Urothelium cell line (cell line): ENCODE measurements at regions not wholly inside any gene's neighbourhood (a gene's known extent, or its start where the extent isn't known, plus 50 kb on each side); places are given as distances from the start of the nearest gene placed in this dataset.

Experiments
- DNase-seq: peaks from one replicate; pipeline ENCODE4 v3.0.0; 2011; ENCODE audit warnings: low spot score, mixed read lengths
- FAIRE-seq: peaks from 2 replicates; lab custom pipeline; 2011; peaks lifted over from hg19 to GRCh38; lab: Jason Lieb, UNC

- no peak for FAIRE-seq
Measured at GRCh38 chr11:133787379-133788141, 57.8 kb downstream of the SPATA19 start.

GRCh38 chr11:133785795-133786340, 59.4 kb downstream of the SPATA19 start:
- no peak for DNase-seq
- no peak for FAIRE-seq

More at GRCh38 chr11:133787379-133788141, 57.8 kb downstream of the SPATA19 start:
- peak; percentile 78 for DNase-seq

DNA sequence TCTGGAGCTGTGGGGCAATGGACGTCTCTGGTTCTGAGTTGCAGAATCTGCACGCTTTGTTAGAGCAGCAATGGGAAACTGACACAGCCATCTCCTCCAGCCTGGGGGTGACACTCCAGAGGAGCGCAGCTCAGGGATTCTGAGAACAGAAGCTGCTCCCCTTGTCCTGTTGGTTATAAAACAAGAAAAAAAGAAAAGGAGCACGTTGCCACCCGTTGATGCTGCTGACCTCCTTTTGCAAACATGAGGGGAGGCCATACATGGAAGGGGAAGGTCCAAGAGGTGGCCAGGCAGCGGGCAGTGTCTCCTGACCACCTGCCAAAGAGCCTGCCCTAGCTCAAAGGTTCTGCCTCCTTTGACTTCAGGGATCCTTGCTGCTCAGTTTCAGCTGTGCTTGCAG, 61.0 kb downstream of the SPATA19 start:
- DNase-seq (no peak), FAIRE-seq (no peak)

DNA sequence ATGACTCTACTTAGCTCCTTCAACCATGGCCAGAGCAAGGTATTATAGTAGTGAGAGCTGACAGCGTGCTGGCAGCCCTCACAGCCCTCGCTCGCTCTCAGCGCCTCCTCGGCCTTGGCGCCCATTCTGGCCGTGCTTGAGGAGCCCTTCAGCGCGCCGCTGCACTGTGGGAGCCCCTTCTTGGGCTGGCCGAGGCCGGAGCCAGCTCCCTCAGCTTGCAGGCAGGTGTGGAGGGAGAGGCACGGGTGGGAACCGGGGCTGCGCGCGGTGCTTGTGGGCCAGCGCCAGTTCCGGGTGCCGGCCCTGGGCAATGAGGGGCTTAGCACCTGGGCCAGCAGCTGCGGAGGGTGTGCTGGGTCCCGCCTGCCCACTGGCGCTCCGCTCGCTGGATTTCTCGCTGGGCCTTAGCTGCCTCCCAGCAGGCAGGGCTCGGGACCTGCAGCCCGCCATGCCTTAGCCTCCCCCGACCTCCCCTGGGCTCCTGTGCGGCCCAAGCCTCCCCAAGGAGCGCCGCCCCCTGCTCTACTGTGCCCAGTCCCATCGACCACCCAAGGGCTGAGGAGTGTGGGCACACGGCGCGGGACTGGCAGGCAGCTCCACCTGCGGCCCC, 63.1 kb downstream of the SPATA19 start:
- DNase-seq = no peak
- no peak for FAIRE-seq

- DNase-seq = no peak
- FAIRE-seq = no peak
Measured at GRCh38 chr11:133778161-133778560, 67.2 kb downstream of the SPATA19 start.

- no peak for FAIRE-seq
Measured at GRCh38 chr11:133776671-133777367, 68.5 kb downstream of the SPATA19 start.

GRCh38 chr11:133762538-133762937, 82.8 kb downstream of the SPATA19 start:
- FAIRE-seq = no peak
- DNase-seq = no peak

More at GRCh38 chr11:133776671-133777367, 68.5 kb downstream of the SPATA19 start:
- no peak for DNase-seq

GRCh38 chr11:133753150-133753549, 92.2 kb downstream of the SPATA19 start:
- DNase-seq (no peak), FAIRE-seq (no peak)

DNA sequence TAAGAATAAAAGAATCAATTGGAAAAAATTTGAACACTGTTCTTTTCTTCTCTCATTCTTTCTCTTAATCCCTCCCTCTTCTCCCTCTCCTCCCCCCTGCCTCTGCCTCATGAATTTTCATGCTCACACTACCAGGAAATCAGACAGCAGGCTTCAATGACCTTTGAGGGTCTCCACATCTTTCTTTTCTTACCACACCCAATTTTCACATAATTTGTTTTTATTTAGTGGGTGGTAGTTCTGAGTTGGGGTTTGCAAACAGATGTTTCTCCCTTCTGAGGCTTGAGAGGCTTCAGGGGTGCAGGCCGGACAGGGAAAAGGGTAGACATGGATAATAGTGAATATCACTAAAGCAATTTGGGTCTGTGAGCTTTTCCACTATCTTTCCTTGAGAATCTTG, 95.5 kb downstream of the SPATA19 start:
- no peak for DNase-seq
- FAIRE-seq = no peak

DNA sequence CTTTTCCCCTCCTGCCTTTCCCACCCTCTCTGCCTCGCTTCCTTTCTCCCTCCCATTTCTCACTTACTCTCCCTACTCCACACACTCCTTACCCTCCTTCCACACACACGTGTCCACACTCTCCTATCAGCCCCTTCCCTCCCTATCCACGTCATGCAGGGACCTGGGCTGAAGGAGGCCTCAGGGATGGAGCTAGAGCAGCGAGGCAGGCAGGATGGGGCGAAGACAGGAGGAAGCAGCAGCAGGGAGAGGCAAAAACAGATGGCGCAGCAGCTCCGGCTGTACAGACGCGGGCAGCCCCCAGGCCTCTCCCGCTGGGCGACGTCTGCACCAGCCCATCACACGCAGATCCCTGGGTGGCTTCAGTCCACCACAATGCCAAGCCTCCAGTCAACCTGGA, 97.9 kb downstream of the SPATA19 start:
- no peak for FAIRE-seq

DNA sequence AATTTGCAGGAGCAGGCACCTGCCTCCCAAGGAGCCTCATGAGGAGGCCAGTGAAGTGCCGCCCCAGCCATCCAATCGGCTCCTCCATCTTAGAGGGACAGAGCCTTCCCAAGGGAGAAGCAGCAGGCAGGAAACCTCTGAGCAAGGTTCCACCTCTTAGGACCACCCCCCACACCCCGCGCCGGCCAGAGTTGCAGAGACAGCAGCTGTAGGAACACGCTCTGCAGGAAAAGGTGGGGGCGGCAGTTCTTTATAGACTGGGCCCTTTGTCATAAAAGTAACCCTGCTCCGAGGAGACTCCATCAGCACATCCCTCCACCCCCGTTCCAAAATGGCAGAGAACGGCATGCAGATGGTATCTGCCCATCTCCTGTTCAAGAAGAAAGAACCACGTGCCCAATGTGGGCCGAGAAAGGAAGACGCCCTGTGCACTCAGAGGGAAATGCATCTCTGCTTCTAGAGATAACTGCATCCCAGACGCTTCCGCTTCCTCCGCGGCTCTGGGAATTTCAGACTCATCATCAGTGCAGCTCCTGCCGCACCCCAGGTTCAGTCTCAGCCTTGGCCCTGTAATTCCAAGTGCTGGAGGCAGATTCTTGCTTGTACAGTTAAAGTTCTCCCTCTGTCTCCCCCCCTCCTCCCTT, 98.5 kb downstream of the SPATA19 start:
- FAIRE-seq (no peak), DNase-seq (no peak)

More for the DNA sequence above, 97.9 kb downstream of the SPATA19 start:
- no peak for DNase-seq

DNA sequence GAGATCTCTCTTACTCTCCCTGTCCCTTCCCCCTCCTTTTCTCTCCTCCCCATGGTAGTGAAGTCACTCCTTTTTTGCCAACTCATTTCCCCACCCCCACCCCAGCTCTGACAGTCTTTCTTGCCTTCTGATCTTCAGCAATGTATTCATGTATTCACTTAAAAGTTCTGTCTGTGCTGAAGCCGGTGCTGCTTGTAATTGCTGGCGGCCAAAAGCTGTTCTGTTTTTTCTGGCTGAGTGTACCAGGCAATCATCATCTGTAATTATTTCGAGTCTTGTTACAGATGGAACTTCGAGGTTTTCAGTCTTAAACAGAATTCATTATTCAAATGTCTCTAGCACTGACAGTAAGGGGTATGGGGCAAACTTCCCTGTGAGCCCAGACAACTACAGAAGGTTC, 99.5 kb downstream of the SPATA19 start:
- DNase-seq = no peak
- FAIRE-seq = no peak

- DNase-seq (no peak), FAIRE-seq (no peak)
Measured at GRCh38 chr11:133742353-133742752, 103.0 kb downstream of the SPATA19 start.

GRCh38 chr11:133740963-133741362, 104.3 kb downstream of the SPATA19 start:
- DNase-seq (no peak), FAIRE-seq (no peak)

DNA sequence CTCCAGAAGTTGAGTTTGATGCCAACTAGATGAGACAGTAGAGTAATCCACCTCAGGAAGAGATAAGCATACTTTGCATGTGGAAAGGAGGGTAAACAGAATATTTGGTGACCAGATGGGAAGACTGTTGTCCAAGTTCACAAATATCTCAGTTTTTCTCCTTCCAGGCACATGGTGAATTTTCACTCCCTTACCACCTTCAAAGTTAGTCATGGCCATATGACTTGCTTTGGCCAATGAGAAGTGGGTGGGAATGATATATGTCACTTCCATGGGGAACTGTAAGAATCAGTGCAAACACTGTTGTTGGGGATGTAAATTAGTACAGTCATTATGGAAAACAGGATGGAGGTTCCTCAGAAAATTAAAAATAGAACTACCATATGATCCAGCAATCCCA, 105.8 kb downstream of the SPATA19 start:
- FAIRE-seq = no peak
- no peak for DNase-seq

GRCh38 chr11:133738624-133739023, 106.7 kb downstream of the SPATA19 start:
- FAIRE-seq = no peak
- DNase-seq = no peak

- DNase-seq = no peak
- FAIRE-seq = no peak
Measured at GRCh38 chr11:133733631-133734030, 111.7 kb downstream of the SPATA19 start.

- FAIRE-seq (no peak), DNase-seq (no peak)
Measured at GRCh38 chr11:133732109-133732674, 113.1 kb downstream of the SPATA19 start.

DNA sequence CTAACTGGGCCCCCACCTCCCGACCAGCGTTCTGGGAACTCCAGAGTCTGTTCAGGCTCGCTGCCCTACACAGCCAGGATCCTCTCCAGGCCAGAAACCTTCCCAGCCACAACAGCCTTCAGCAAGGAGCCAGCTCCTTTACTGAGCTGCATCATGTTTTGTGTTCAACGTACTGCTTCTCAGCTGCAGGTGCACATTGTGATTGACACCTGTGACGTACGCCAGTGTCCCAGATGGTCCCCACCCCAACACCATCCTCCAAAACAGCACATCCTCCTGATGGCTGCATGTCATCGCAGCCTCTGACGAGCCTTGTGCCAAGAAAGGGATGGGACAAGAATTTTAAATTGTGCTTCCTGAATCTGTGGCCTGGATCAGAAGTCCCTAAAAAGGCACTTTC, 117.5 kb downstream of the SPATA19 start:
- FAIRE-seq (no peak), DNase-seq (no peak)

GRCh38 chr11:133726542-133726941, 118.8 kb downstream of the SPATA19 start:
- FAIRE-seq (no peak), DNase-seq (no peak)

DNA sequence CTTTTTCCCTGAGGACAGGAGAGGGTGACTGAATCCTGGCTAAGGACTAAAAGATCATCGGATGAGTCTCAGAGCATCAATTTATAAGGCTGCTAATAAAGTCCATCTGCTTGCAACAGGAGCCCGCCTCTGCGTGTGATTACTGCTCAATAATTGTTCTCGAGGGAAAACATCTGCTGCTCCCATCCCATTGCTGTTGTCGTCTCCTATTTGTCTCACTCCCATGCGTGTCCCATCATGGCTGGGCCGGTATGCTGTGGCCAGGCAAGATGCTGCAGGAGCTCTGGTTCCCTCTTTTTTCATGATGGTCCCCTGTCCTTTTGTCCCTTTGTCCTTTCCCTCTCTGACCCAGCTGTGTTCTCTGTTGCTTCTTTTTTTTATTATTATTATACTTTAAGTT, 121.2 kb downstream of the SPATA19 start:
- DNase-seq = no peak
- no peak for FAIRE-seq
